ENCODE measurements at regions not wholly inside any gene's neighbourhood (a gene's known extent, or its start where the extent isn't known, plus 50 kb on each side); places are given as distances from the start of the nearest gene placed in this dataset.

DNA sequence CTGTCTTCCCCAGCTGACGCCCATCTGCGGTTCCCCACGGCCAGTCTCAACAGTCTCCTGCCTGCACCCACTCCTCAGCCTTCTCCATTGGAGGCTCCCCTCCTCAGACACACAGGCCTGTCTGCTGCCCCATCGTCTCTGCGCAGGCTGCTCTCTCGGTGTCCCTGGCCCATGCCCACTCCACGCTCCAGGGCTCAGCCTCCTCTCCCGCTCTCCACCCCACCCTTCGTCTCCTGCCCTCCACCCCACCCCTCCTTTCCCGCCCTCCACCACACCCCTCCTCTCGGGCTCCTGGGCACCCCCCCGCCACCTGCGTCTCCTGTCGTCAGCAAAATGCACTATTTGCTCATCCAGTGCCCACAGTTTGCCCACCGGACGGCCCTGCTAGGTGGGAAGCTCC is 119.6 kb upstream of the DIO3 start:
- no peaks in the 10 kb centered on the region for H3K27me3 ChIP-seq (ENCODE audit: control insufficient read depth, insufficient read depth, low read length)
- no peak overlapping the region for H3K4me3 ChIP-seq (ENCODE audit: low read depth, low read length)
- no peak for DNase-seq (ENCODE audit: low read depth)
- TF ChIP-seq, protein P1, sequence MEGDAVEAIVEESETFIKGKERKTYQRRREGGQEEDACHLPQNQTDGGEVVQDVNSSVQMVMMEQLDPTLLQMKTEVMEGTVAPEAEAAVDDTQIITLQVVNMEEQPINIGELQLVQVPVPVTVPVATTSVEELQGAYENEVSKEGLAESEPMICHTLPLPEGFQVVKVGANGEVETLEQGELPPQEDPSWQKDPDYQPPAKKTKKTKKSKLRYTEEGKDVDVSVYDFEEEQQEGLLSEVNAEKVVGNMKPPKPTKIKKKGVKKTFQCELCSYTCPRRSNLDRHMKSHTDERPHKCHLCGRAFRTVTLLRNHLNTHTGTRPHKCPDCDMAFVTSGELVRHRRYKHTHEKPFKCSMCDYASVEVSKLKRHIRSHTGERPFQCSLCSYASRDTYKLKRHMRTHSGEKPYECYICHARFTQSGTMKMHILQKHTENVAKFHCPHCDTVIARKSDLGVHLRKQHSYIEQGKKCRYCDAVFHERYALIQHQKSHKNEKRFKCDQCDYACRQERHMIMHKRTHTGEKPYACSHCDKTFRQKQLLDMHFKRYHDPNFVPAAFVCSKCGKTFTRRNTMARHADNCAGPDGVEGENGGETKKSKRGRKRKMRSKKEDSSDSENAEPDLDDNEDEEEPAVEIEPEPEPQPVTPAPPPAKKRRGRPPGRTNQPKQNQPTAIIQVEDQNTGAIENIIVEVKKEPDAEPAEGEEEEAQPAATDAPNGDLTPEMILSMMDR (IDR thresholded peaks at IDR 0.05; ENCODE audit: insufficient read depth, low read length, severe bottlenecking): no peak
- no peaks in the 10 kb centered on the region for H3K36me3 ChIP-seq (ENCODE audit: control insufficient read depth, insufficient read depth, low read length)
- FAIRE-seq: no peak

DNA sequence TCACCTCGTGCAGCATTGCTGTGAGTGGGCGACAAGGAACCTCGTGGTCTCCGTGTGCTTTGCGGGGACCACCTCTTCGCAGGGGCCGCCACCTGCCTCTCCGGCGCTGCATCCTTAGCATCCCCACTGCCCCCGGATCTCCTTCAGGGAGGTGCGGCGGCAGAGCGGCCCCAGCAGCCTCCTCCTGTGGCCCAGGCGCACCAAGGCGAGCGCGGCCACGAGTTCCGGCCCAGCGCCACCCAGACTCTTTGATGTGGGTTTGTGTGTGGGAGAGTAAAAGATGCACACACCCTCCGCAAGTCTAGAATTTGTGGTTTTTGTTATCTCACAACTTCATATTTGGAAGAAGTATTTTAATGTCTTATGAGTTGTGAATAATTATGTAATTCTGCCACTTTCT is 118.8 kb upstream of the DIO3 start:
- TF ChIP-seq, protein P1 (IDR thresholded peaks at IDR 0.05; ENCODE audit: insufficient read depth, low read length, severe bottlenecking): no peak
- no peak for FAIRE-seq
- no peak for DNase-seq (ENCODE audit: low read depth)
- H3K27me3 ChIP-seq (ENCODE audit: control insufficient read depth, insufficient read depth, low read length): no peaks in the 10 kb centered on the region
- H3K36me3 ChIP-seq (ENCODE audit: control insufficient read depth, insufficient read depth, low read length): no peaks in the 10 kb centered on the region
- H3K4me3 ChIP-seq (ENCODE audit: low read depth, low read length): no peak overlapping the region

DNA sequence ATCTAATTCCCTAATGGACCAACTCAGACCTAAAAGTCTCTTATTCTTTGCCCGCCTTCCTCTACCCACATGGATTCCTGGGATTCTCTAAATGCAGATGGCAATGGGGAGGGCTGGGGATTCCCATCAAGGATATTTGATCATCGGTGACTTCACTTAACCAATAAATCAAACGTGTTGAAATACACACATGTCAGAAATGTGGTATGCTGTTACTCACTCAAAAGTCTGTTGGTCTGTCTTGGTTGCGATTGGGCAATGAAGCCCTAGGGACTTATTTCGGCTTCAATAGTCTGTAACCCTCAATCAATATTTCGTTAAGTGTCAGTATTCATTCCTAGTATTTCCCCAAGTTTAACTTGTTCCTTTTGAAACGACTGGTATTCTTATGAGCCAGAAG is 117.2 kb upstream of the DIO3 start:
- FAIRE-seq: no peak
- Histone ChIP-seq H3K36me3 (ENCODE audit: control insufficient read depth, insufficient read depth, low read length) (no peaks in the 10 kb centered on the region), H3K27me3 (ENCODE audit: control insufficient read depth, insufficient read depth, low read length) (no peaks in the 10 kb centered on the region), H3K4me3 (ENCODE audit: low read depth, low read length) (no peak overlapping the region)
- peak; percentile 62 for DNase-seq (ENCODE audit: low read depth)
- TF ChIP-seq, protein P1 (IDR thresholded peaks at IDR 0.05; ENCODE audit: insufficient read depth, low read length, severe bottlenecking): no peak

DNA sequence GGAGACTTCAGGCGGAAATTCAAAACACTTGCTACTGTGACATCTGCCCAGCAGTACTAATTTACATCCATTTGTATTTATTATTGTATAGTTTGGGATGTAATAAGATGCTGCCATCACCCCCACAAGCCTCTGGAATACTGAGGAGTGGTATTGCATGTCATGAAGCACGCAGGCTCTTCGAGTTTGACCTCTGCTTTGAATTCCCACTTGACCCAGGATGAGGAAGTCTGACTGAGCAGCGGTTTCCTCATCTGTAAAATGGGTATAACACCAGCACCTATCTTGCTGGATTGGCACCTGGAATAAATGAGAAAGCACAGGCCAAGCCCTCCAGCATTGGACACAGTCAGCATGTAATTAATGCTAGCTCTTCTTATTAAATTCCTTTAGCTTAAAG is 116.0 kb upstream of the DIO3 start:
- FAIRE-seq (no peak), DNase-seq (ENCODE audit: low read depth) (no peak)
- H3K36me3 ChIP-seq (ENCODE audit: control insufficient read depth, insufficient read depth, low read length): no peaks in the 10 kb centered on the region
- H3K27me3 ChIP-seq (ENCODE audit: control insufficient read depth, insufficient read depth, low read length): no peaks in the 10 kb centered on the region
- TF ChIP-seq, protein P1 (IDR thresholded peaks at IDR 0.05; ENCODE audit: insufficient read depth, low read length, severe bottlenecking): no peak
- H3K4me3 ChIP-seq (ENCODE audit: low read depth, low read length): no peak overlapping the region

DNA sequence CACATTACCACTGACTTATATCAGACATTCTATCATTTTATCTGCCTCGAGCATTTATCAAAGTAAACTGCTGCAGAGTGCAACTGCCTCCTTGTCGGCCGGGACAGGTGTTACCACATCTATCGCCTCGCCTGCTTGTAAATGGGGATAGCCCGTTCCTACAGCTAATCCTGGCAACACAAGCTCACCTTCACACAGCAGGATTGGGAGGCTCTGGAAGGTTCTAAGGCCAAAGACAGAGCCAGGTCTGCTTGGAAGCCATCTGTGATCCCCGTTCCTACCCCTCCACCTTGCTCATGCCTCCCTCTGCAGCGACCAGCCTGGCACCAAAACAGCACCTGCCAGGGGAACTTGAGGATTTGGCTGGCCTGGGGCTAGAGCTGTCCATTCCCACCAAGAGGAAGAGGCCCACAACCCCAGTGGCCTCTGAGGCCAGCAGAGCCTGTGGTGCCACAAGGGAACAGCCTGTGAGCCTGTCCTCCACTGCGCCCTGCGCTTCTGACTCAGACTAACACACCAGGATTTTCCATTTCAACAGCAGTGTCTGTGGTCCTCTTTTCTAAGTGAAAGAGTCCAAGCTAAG is 114.8 kb upstream of the DIO3 start:
- no peaks in the 10 kb centered on the region for H3K36me3 ChIP-seq (ENCODE audit: control insufficient read depth, insufficient read depth, low read length)
- no peak overlapping the region for H3K4me3 ChIP-seq (ENCODE audit: low read depth, low read length)
- FAIRE-seq (no peak), DNase-seq (ENCODE audit: low read depth) (no peak)
- no peaks in the 10 kb centered on the region for H3K27me3 ChIP-seq (ENCODE audit: control insufficient read depth, insufficient read depth, low read length)
- TF ChIP-seq, protein P1 (IDR thresholded peaks at IDR 0.05; ENCODE audit: insufficient read depth, low read length, severe bottlenecking): no peak

DNA sequence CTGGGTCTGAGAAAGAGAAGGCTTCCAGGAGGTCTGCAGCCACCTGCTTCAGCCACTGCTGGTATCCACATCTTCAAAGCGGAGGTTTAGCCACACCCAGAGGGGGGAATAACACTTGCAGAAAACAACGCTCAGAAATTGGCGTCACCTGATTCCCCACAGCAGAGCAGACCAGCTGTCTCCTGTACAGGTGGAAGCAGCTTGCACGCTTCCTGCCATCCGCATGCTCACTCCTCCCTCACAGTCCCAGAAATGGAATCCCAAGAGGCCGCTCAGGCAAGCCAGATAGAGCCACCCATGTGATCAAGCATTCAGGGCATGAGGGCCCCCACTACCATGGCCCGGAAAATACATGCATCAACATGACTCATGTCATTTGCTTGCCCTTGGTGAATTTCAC is 112.2 kb upstream of the DIO3 start:
- FAIRE-seq: no peak
- TF ChIP-seq, protein P1 (IDR thresholded peaks at IDR 0.05; ENCODE audit: insufficient read depth, low read length, severe bottlenecking): no peak

More for the DNA sequence above, 112.2 kb upstream of the DIO3 start:
- no peaks in the 10 kb centered on the region for H3K36me3 ChIP-seq (ENCODE audit: control insufficient read depth, insufficient read depth, low read length)
- no peak for DNase-seq (ENCODE audit: low read depth)
- H3K27me3 ChIP-seq (ENCODE audit: control insufficient read depth, insufficient read depth, low read length): no peaks in the 10 kb centered on the region
- no peak overlapping the region for H3K4me3 ChIP-seq (ENCODE audit: low read depth, low read length)

Measured in bronchial epithelial cell (primary cell).